ENCODE measurements at regions not wholly inside any gene's neighbourhood (a gene's known extent, or its start where the extent isn't known, plus 50 kb on each side); places are given as distances from the start of the nearest gene placed in this dataset.

GRCh38 chr5:167790045-167790444 is 501.4 kb upstream of the WWC1 start:
- DNase-seq (ENCODE audit: low read depth): no peak

- peak; percentile 65 for DNase-seq (ENCODE audit: low read depth)
Measured at GRCh38 chr5:167790462-167791260, 500.8 kb upstream of the WWC1 start.

- DNase-seq (ENCODE audit: low read depth): no peak
Measured at GRCh38 chr5:167792514-167792913, 498.9 kb upstream of the WWC1 start.

- no peak for DNase-seq (ENCODE audit: low read depth)
Measured at GRCh38 chr5:167793700-167794099, 497.7 kb upstream of the WWC1 start.

- DNase-seq (ENCODE audit: low read depth): no peak
Measured at GRCh38 chr5:167794121-167794520, 497.3 kb upstream of the WWC1 start.

- DNase-seq (ENCODE audit: low read depth): no peak
Measured at GRCh38 chr5:167796672-167797071, 494.8 kb upstream of the WWC1 start.

GRCh38 chr5:167797933-167798332 is 493.5 kb upstream of the WWC1 start:
- no peak for DNase-seq (ENCODE audit: low read depth)

GRCh38 chr5:167798448-167798847 is 493.0 kb upstream of the WWC1 start:
- no peak for DNase-seq (ENCODE audit: low read depth)

GRCh38 chr5:167800427-167800826 is 491.0 kb upstream of the WWC1 start:
- DNase-seq (ENCODE audit: low read depth): no peak

- no peak for DNase-seq (ENCODE audit: low read depth)
Measured at GRCh38 chr5:167801999-167802398, 489.4 kb upstream of the WWC1 start.

- DNase-seq (ENCODE audit: low read depth): no peak
Measured at GRCh38 chr5:167802755-167803431, 488.6 kb upstream of the WWC1 start.

- DNase-seq (ENCODE audit: low read depth): no peak
Measured at GRCh38 chr5:167804512-167805220, 486.8 kb upstream of the WWC1 start.

- no peak for DNase-seq (ENCODE audit: low read depth)
Measured at GRCh38 chr5:167810573-167810972, 480.9 kb upstream of the WWC1 start.

- no peak for DNase-seq (ENCODE audit: low read depth)
Measured at GRCh38 chr5:167812871-167813270, 478.6 kb upstream of the WWC1 start.

GRCh38 chr5:167813389-167813788 is 478.1 kb upstream of the WWC1 start:
- DNase-seq (ENCODE audit: low read depth): no peak

- DNase-seq (ENCODE audit: low read depth): no peak
Measured at GRCh38 chr5:167814040-167814439, 477.4 kb upstream of the WWC1 start.

GRCh38 chr5:167814828-167815227 is 476.6 kb upstream of the WWC1 start:
- DNase-seq (ENCODE audit: low read depth): peak; percentile 99

GRCh38 chr5:167816354-167816753 is 475.1 kb upstream of the WWC1 start:
- no peak for DNase-seq (ENCODE audit: low read depth)

GRCh38 chr5:167816864-167817263 is 474.6 kb upstream of the WWC1 start:
- DNase-seq (ENCODE audit: low read depth): no peak

GRCh38 chr5:167819406-167819805 is 472.0 kb upstream of the WWC1 start:
- DNase-seq (ENCODE audit: low read depth): no peak

GRCh38 chr5:167820101-167820990 is 471.1 kb upstream of the WWC1 start:
- no peak for DNase-seq (ENCODE audit: low read depth)

- DNase-seq (ENCODE audit: low read depth): no peak
Measured at GRCh38 chr5:167821151-167821550, 470.3 kb upstream of the WWC1 start.
